B cell (primary cell): ENCODE measurements at regions not wholly inside any gene's neighbourhood (a gene's known extent, or its start where the extent isn't known, plus 50 kb on each side); places are given as distances from the start of the nearest gene placed in this dataset.

ENCODE experiments used
- ATAC-seq: fragments of 200-7000 bp; cut with Tn5 transposase; one replicate; pipeline ENCODE4 v1.10.0; 2021; ENCODE audit warnings: low read depth, mild to moderate bottlenecking, moderate number of reproducible peaks, moderate library complexity
- CTCF ChIA-PET: fragments of 350-600 bp; sonication (Branson Sonifier 250); formaldehyde crosslinking; loops from one replicate; lab custom pipeline; 2021; ENCODE audit warnings: antibody characterized with exemption, inconsistent platforms; lab: Charles Lee
- POLR2A ChIA-PET: fragments of 350-600 bp; sonication (Branson Sonifier 250); formaldehyde crosslinking; loops from one replicate; lab custom pipeline; 2021; ENCODE audit warnings: antibody characterized with exemption; lab: Charles Lee
- DNase-seq: peaks from one replicate; pipeline ENCODE4 v3.0.0; 2013
- H2AFZ ChIP-seq: 2 replicates; pipeline ENCODE4 v1.6.1; 2012; ENCODE audit warnings: mild to moderate bottlenecking, low read depth, low read length; ENCODE audit not compliant: insufficient read depth, poor library complexity, severe bottlenecking
- H3K27ac ChIP-seq, 2 donors: 1 replicate in 1 of 2; 2 replicates in 1 of 2; pipeline ENCODE4 v1.5.1; 2012 to 2013; ENCODE audit warnings: low read length in 2 of 2, mild to moderate bottlenecking in 2 of 2, moderate library complexity in 1 of 2
- H3K27me3 ChIP-seq, 4 experiments: fragments of 200-600 bp in 1 of 4; sonication (generic) in 1 of 4; replicated peaks in 1 of 4; 1 replicate in 2 of 4; 2 replicates in 2 of 4; pipeline versions ENCODE4 v1.6.1 to v1.7.0; 2013 to 2016; ENCODE audit warnings: low read length in 3 of 4, mild to moderate bottlenecking in 2 of 4, mixed read lengths in 1 of 4, moderate library complexity in 1 of 4; ENCODE audit not compliant: insufficient read depth in 4 of 4, control insufficient read depth in 3 of 4; ENCODE audit errors: control extremely low read depth in 1 of 4
- H3K36me3 ChIP-seq, 2 experiments: replicated peaks in 1 of 2; 1 replicate in 1 of 2; 2 replicates in 1 of 2; pipeline versions ENCODE4 v1.6.1 to v1.7.1; 2013; ENCODE audit warnings: low read length in 1 of 2; ENCODE audit not compliant: insufficient read depth in 2 of 2, control insufficient read depth in 1 of 2; ENCODE audit errors: control extremely low read depth in 1 of 2, extremely low read depth in 1 of 2
- H3K4me1 ChIP-seq, 2 donors: fragments of 200-600 bp in 1 of 2; sonication (generic) in 1 of 2; 1 replicate in 1 of 2; 2 replicates in 1 of 2; pipeline versions ENCODE4 v1.5.1 to v1.6.1; 2013 to 2017; ENCODE audit warnings: low read length in 2 of 2; ENCODE audit not compliant: control insufficient read depth in 2 of 2, insufficient read depth in 2 of 2
- H3K4me2 ChIP-seq: replicated peaks from 2 replicates; pipeline ENCODE3; 2012; ENCODE audit warnings: mild to moderate bottlenecking, low read depth, low read length; ENCODE audit not compliant: poor library complexity, severe bottlenecking
- H3K4me3 ChIP-seq, 5 experiments: fragments of 200-600 bp in 1 of 5; sonication (generic) in 1 of 5; 1 replicate in 3 of 5; 2 replicates in 2 of 5; pipeline versions ENCODE4 v1.5.1 to v1.7.0; 2011 to 2016; ENCODE audit warnings: low read length in 4 of 5, mild to moderate bottlenecking in 4 of 5, low read depth in 2 of 5, control low read depth in 1 of 5, moderate library complexity in 1 of 5; ENCODE audit not compliant: insufficient read depth in 1 of 5; ENCODE audit errors: control extremely low read depth in 1 of 5, extremely low read depth in 1 of 5
- H3K79me2 ChIP-seq: fragments of 200-600 bp; sonication (generic); one replicate; pipeline ENCODE4 v1.6.0; 2016; ENCODE audit warnings: low read length; ENCODE audit not compliant: control insufficient read depth, insufficient read depth
- H3K9ac ChIP-seq: fragments of 200-600 bp; sonication (generic); 2 replicates; pipeline ENCODE4 v1.6.1; 2017; ENCODE audit warnings: mild to moderate bottlenecking, low read length, moderate library complexity
- H3K9me3 ChIP-seq, 3 donors: one replicate each; pipeline versions ENCODE4 v1.6.1 to v1.7.1; 2013; ENCODE audit warnings: low read length in 2 of 3; ENCODE audit not compliant: control insufficient read depth in 2 of 3, insufficient read depth in 1 of 3; ENCODE audit errors: control extremely low read depth in 1 of 3
- H4K20me1 ChIP-seq: 2 replicates; pipeline ENCODE4 v1.6.0; 2012; ENCODE audit warnings: mild to moderate bottlenecking, low read length; ENCODE audit not compliant: insufficient read depth, control insufficient read depth, poor library complexity, severe bottlenecking
- H3K27ac Mint-ChIP-seq: one replicate; pipeline ENCODE4 v1.8.0; 2021; ENCODE audit warnings: mixed read lengths
- H3K27me3 Mint-ChIP-seq: one replicate; pipeline ENCODE4 v1.8.0; 2021; ENCODE audit warnings: mixed read lengths
- H3K4me1 Mint-ChIP-seq: one replicate; pipeline ENCODE4 v1.8.0; 2021; ENCODE audit warnings: mixed read lengths
- H3K4me3 Mint-ChIP-seq: one replicate; pipeline ENCODE4 v1.8.0; 2021; ENCODE audit warnings: mixed read lengths
- H3K9me3 Mint-ChIP-seq: one replicate; pipeline ENCODE4 v1.8.0; 2022; ENCODE audit warnings: mixed read lengths; ENCODE audit not compliant: insufficient read depth
- EZH2 ChIP-seq: IDR thresholded peaks from 2 replicates; pipeline ENCODE4 v1.6.1; 2012; ENCODE audit warnings: borderline replicate concordance, low read depth, mild to moderate bottlenecking, moderate library complexity, low read length; ENCODE audit not compliant: insufficient read depth, poor library complexity, severe bottlenecking
- WGBS: methylation state at CpG from one replicate; pipeline ENCODE4 v1.1.5; 2013; ENCODE audit warnings: missing lambda C conversion rate; ENCODE audit not compliant: insufficient coverage; 5-methylcytosine and 5-hydroxymethylcytosine counted together
- intact Hi-C: fragments of 100-400 bp; cut with micrococcal nuclease; formaldehyde crosslinking; loops from one replicate; pipeline ENCODE4 v1.10.0; 2022
- TF ChIP-seq, protein P1 (sequence below): fragments of 200-600 bp; IDR thresholded peaks from one replicate; pipeline ENCODE4 v1.8.0; 2022; ENCODE audit warnings: antibody characterized with exemption, mild to moderate bottlenecking

DNA sequence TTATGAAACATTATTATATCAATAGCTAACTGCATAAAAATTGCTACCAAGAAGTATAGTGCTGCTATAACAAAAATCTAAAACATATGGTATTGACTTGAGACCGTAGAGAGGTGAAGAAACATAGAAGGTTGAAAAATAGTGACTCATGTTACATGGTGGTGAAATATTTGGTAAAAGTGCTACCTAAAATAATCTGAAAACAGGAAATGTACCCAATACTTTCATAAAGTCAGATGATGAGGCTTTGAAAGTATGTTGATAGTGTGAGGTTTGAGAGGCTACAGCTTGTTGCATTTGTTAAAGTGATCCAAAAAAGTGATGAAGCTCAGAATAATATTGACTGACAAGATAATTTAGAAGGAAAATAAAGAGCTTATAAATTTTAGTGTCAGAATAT, 718.7 kb upstream of the SLC8A1 start:
- Histone ChIP-seq H3K4me1 (no peaks in the 10 kb centered on the region), H4K20me1 (no peaks in the 10 kb centered on the region), H3K4me3 (no peak overlapping the region), H2AFZ (no peak overlapping the region), H3K27me3 (no peaks in the 10 kb centered on the region), H3K27ac (no peak overlapping the region), H3K4me2 (no peak overlapping the region), H3K79me2 (no peaks in the 10 kb centered on the region), H3K36me3 (no peaks in the 10 kb centered on the region), H3K9ac (no peak overlapping the region), H3K9me3 (no peaks in the 10 kb centered on the region)
- no peak for ATAC-seq
- DNase-seq, result no peak
- intact Hi-C loops, result no loop called here
- Mint-ChIP-seq H3K27ac (no peak overlapping the region), H3K4me3 (no peak overlapping the region), H3K27me3 (no peaks in the 10 kb centered on the region), H3K4me1 (no peaks in the 10 kb centered on the region), H3K9me3 (no peaks in the 10 kb centered on the region)
- TF ChIP-seq EZH2, result no peak
- TF ChIP-seq, protein P1, sequence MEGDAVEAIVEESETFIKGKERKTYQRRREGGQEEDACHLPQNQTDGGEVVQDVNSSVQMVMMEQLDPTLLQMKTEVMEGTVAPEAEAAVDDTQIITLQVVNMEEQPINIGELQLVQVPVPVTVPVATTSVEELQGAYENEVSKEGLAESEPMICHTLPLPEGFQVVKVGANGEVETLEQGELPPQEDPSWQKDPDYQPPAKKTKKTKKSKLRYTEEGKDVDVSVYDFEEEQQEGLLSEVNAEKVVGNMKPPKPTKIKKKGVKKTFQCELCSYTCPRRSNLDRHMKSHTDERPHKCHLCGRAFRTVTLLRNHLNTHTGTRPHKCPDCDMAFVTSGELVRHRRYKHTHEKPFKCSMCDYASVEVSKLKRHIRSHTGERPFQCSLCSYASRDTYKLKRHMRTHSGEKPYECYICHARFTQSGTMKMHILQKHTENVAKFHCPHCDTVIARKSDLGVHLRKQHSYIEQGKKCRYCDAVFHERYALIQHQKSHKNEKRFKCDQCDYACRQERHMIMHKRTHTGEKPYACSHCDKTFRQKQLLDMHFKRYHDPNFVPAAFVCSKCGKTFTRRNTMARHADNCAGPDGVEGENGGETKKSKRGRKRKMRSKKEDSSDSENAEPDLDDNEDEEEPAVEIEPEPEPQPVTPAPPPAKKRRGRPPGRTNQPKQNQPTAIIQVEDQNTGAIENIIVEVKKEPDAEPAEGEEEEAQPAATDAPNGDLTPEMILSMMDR, result no peak
- WGBS, result no CpG with 5 or more reads among the region's 1 CpG
- ChIA-PET CTCF (no interaction called here), POLR2A (no interaction called here)

DNA sequence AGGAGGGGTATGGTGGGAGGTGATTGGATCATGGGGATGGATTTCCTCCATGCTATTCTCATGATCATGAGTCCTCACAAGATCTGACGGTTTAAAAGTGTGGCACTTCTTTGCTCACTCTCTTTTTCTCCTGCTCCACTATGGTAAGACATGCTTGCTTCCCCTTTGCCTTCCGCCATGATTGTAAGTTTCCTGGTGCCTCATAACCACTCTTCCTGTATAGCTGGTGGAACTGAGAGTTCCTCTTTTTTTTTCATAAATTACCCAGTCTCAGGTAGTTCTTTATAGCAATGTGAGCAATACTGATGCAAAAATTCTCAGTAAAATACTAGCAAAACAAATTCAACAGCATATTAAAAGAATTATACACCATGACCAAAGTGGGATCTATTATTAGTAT, 728.5 kb upstream of the SLC8A1 start:
- no CpG with 5 or more reads among the region's 2 CpGs for WGBS
- POLR2A ChIA-PET, result no interaction called here
- Mint-ChIP-seq H3K9me3 (no peaks in the 10 kb centered on the region), H3K27me3 (no peaks in the 10 kb centered on the region), H3K4me3 (no peak overlapping the region), H3K27ac (no peak overlapping the region), H3K4me1 (no peaks in the 10 kb centered on the region)
- DNase-seq (no peak), ATAC-seq (no peak)
- intact Hi-C loops, result no loop called here
- H2AFZ ChIP-seq, result no peak overlapping the region
- no peak overlapping the region for H3K27ac ChIP-seq
- H3K36me3 ChIP-seq, result no peaks in the 10 kb centered on the region
- H3K27me3 ChIP-seq, result no peaks in the 10 kb centered on the region
- no peak overlapping the region for H3K4me3 ChIP-seq
- no peaks in the 10 kb centered on the region for H3K79me2 ChIP-seq
- CTCF ChIA-PET, result no interaction called here
- TF ChIP-seq, protein P1, result no peak
- TF ChIP-seq EZH2, result no peak
- no peak overlapping the region for H3K4me2 ChIP-seq
- no peaks in the 10 kb centered on the region for H3K9me3 ChIP-seq
- H4K20me1 ChIP-seq, result no peaks in the 10 kb centered on the region
- no peaks in the 10 kb centered on the region for H3K4me1 ChIP-seq
- no peak overlapping the region for H3K9ac ChIP-seq
